Amniotic stem cell (primary cell): ENCODE measurements at regions not wholly inside any gene's neighbourhood (a gene's known extent, or its start where the extent isn't known, plus 50 kb on each side); places are given as distances from the start of the nearest gene placed in this dataset.

Experiments used
- DNase-seq: peaks from one replicate; lab custom pipeline; 2025; lab: John Stamatoyannopoulos, UW

DNA sequence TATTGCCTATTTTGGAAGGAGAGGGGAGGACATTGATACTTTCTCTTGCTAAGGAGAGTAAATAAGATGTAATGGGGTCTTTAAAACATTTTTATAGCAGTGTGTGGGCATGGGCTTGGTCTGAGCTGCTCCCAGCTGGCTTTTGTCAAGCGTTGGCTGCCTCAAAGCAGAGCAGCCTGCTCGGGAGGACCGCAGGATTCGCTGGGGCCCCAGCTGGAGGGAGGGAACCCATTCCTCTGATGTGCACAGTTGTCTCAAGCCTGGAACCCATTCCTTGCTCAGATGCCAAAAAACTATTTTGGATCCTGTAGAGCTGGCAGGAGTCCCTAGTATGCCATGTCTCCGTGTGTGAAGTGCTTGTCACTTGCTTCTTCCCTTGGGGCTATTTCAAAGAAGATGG is 59.4 kb upstream of the RMDN2 start:
- no peak for DNase-seq

- no peak for DNase-seq
Measured at GRCh38 chr2:37866171-37866934, 58.7 kb upstream of the RMDN2 start.

DNA sequence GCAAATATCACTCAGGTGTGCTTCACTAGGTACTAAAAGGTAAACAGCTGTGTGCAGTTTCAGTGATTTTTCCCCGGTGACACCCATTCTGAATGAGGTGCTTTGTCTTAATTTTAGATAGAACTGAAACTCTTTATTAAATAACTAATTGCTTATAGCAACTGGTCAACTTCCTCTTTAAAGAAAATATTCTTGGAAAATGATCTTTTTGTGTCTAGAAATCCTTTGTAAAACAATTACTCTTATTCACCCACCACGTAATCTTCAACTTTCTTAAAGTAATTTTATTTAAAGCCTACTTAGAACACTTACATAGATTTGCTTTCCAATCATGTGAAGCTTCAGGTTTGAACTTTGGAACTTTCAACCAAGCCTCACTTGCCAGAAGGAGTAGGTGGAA is 57.9 kb upstream of the RMDN2 start:
- DNase-seq: no peak

- DNase-seq: no peak
Measured at GRCh38 chr2:37868866-37869265, 56.2 kb upstream of the RMDN2 start.

GRCh38 chr2:37869304-37869703 is 55.8 kb upstream of the RMDN2 start:
- DNase-seq: no peak

- DNase-seq: no peak
Measured at GRCh38 chr2:37869771-37870170, 55.3 kb upstream of the RMDN2 start.

- DNase-seq: no peak
Measured at GRCh38 chr2:37870829-37871228, 54.3 kb upstream of the RMDN2 start.

GRCh38 chr2:37871456-37872191 is 53.5 kb upstream of the RMDN2 start:
- peak; percentile 42 for DNase-seq

DNA sequence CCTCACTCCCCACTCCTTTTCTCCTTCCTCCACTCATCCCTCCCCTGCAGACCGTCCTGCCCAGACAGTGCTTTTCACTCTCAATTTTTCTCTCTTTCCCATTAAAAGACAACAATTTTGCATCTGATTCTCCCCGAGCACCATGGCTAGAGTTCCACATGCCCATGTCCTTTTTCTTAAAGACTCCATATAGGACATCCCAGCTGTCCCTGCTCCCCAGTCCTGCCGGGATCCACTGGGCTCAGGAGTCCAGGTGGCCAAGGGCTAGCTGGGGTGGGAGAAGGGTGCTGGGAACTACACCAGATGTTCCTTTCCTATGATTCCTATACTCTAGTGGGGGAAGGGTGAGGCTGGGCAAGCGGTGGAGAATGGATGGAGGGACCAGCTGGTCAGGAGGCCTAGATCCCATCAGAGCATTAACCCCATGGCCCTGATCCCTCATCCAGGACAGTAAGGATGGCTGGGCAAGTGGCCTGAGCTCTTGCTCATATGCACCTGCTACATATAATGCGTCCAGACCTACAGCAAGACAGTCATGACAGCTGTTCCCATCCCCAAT is 52.8 kb upstream of the RMDN2 start:
- DNase-seq: no peak

GRCh38 chr2:37873229-37873628 is 51.9 kb upstream of the RMDN2 start:
- DNase-seq: no peak

DNA sequence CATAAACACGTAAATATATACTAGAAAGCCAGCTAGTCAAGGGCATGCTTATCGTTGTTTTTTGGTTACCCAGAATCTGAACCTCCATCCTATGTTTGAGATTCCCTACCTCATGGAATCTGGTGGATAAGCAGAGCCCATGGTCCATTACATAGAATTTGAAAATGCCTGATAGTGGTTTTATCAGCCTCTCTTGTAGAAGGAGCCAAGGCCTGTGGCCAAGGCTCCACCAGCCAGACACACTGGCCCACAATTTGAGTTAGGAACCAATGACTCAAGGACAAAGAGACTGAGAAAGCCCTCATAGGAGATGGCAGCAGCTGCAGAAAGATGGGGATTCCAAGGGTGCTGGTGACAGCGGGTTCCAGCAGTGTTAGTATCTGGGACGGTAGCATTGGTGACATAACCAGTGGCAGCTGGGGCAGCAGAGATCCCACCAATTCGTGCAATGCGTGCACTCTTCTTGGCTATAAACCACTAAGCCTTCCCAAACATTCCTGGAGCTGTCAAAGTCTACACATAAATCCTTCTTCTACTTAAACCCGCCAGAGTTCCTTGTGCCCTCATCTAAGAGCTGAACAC is 51.2 kb upstream of the RMDN2 start:
- DNase-seq: no peak

DNA sequence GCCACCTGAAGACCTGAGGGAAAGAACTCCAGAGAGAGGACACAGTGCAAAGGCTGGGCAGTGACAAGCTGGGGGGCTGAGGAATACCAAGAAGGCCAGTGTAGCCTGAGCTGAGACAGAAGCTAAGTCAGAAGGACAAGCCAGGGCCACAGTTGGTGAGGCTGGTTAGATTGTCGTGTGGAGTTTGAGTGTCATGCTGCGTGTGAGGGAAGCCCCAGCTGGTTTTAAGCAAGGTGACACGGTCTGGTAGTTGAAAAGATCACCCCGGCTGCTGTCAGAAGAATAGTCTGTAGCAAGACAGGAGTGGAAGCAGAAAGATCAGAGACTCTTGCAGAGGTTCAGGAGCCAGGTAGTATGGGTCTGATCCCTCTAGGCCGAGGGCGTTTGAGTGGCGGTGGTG is 50.6 kb upstream of the RMDN2 start:
- no peak for DNase-seq
